ENCODE measurements at regions not wholly inside any gene's neighbourhood (a gene's known extent, or its start where the extent isn't known, plus 50 kb on each side); places are given as distances from the start of the nearest gene placed in this dataset.

DNA sequence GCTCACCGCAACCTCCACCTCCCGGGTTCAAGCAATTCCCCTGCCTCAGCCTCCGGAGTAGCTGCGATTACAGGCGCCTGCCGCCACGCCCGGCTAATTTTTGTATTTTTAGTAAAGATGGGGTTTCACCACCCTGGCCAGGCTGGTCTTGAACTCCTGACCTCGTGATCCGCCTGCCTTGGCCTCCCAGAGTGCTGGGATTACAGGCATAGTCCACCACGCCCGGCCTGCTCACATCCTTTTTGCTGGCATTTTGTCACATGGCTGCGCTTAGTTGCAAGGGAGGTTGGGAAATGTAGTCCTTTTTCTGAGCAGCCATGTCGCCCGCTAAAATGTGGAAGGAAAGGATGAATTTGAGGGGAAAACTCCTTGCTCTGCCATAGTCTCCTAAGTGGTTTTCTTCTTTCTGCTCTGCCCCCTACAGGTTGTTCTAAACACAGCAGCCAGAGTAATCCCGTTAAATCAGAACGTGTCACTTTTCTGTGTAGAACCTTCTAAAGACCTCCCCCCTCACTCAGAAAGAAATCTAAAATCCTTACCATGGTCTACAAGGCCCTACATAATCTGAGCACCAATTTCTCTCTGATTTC lies 57.8 kb upstream of the HSPA9 start:
- no peaks in the 10 kb centered on the region for H3K27me3 ChIP-seq
- no peak overlapping the region for H3K4me3 ChIP-seq
- no peaks in the 10 kb centered on the region for H3K4me1 ChIP-seq
- peak in 1 of 2 donors; percentile 77 for DNase-seq (ENCODE audit: low spot score in 2 of 2)
- no peaks in the 10 kb centered on the region for H3K9me3 ChIP-seq
- TF ChIP-seq CTCF (IDR thresholded peaks at IDR 0.05), result peak in 2 of 3 experiments; percentile 12 to 42
- no peak overlapping the region for H3K27ac ChIP-seq
- no peaks in the 10 kb centered on the region for H3K36me3 ChIP-seq
- intact Hi-C loops (cut with DNase I), result no loop called here

DNA sequence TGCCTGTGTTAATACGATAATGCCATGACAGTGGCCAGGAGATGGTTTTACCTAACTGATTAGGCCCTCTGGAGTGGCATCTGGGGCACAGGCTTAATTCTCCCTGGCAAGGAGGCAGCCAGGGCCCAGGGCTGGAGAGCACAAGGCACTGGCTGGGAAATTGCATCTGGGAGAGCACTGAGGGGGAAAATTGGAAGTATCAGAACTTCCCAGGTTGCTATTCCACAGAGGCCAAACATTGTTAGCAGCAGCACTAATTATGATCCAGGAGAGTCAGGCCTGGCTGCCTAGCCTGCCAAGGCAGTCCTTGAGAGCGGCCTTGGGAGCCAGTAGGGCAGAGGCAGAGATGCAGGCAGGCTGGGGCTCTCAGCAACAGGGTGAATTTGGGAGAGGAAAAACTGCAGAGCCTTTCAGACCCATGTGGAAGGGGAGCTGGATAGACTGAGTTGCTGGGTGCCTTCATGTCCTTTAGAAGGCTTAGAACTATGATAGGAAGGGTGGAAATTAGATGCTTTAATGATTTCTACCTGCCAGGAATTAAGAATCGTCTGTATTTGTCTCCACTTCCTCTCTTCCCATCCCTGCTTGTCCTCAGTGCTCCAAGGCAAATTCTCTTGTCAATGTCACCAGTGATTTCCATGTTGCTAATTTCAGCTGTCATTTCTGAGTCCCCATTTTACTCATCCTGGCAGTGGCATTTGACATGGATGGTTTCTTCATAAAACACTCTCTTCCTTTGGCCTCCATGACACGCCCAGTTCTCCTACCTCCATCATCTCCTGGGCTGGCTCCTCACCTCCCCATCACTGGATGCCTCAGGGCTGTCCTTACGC lies 56.1 kb upstream of the HSPA9 start:
- intact Hi-C loops (cut with DNase I), result no loop called here
- H3K9me3 ChIP-seq, result no peaks in the 10 kb centered on the region
- no peaks in the 10 kb centered on the region for H3K27me3 ChIP-seq
- no peak for TF ChIP-seq CTCF (IDR thresholded peaks at IDR 0.05)
- H3K4me1 ChIP-seq, result no peaks in the 10 kb centered on the region
- H3K36me3 ChIP-seq, result no peaks in the 10 kb centered on the region
- no peak overlapping the region for H3K27ac ChIP-seq
- DNase-seq (ENCODE audit: low spot score in 2 of 2), result no peak
- H3K4me3 ChIP-seq, result no peak overlapping the region

DNA sequence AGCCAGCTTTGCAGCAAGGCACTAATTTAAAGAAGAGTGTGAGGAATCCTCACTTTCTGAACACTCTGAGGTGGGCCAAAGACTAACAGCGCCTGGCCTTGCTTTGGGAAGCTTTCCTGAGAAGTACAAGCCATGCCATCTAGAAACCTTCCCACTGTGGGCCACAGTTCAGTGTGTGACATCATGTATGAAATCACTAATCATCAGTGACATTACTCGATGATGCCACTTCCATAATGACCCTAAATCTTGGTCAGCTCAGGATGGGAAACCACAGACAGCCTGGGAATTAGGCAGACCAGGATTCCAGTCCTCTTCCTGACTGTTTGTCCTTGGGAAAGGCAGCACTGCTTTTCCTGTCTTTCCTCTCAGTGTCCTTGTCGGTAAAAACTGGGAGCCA lies 54.2 kb upstream of the HSPA9 start:
- intact Hi-C loops (cut with DNase I), result no loop called here
- no peaks in the 10 kb centered on the region for H3K9me3 ChIP-seq
- no peaks in the 10 kb centered on the region for H3K4me1 ChIP-seq
- no peak for DNase-seq (ENCODE audit: low spot score in 2 of 2)
- H3K27me3 ChIP-seq, result no peaks in the 10 kb centered on the region
- no peak overlapping the region for H3K27ac ChIP-seq
- H3K4me3 ChIP-seq, result no peak overlapping the region
- no peak for TF ChIP-seq CTCF (IDR thresholded peaks at IDR 0.05)
- H3K36me3 ChIP-seq, result no peaks in the 10 kb centered on the region

- no peak overlapping the region for H3K4me3 ChIP-seq
- H3K9me3 ChIP-seq, result no peaks in the 10 kb centered on the region
- no peaks in the 10 kb centered on the region for H3K4me1 ChIP-seq
- intact Hi-C loops (cut with DNase I), result no loop called here
- TF ChIP-seq CTCF (IDR thresholded peaks at IDR 0.05), result no peak
- H3K36me3 ChIP-seq, result no peaks in the 10 kb centered on the region
- H3K27me3 ChIP-seq, result no peaks in the 10 kb centered on the region
- H3K27ac ChIP-seq, result no peak overlapping the region
- DNase-seq (ENCODE audit: low spot score in 2 of 2), result no peak
Measured at GRCh38 chr5:138626333-138626944, 51.2 kb upstream of the HSPA9 start.

GRCh38 chr5:138625134-138625533 lies 49.9 kb upstream of the HSPA9 start:
- intact Hi-C loops (cut with DNase I), result no loop called here
- H3K9me3 ChIP-seq, result no peaks in the 10 kb centered on the region
- DNase-seq (ENCODE audit: low spot score in 2 of 2), result no peak

More at GRCh38 chr5:138625134-138625533, 49.9 kb upstream of the HSPA9 start:
- TF ChIP-seq CTCF (IDR thresholded peaks at IDR 0.05), result no peak
- Histone ChIP-seq H3K36me3 (no peaks in the 10 kb centered on the region), H3K4me3 (no peak overlapping the region), H3K27ac (no peak overlapping the region), H3K27me3 (no peaks in the 10 kb centered on the region), H3K4me1 (no peaks in the 10 kb centered on the region)
